ENCODE measurements at regions not wholly inside any gene's neighbourhood (a gene's known extent, or its start where the extent isn't known, plus 50 kb on each side); places are given as distances from the start of the nearest gene placed in this dataset.

GRCh38 chr6:146887447-146888077 is 288.8 kb downstream of the ADGB start:
- DNase-seq = no peak

GRCh38 chr6:146889303-146889702 is 290.5 kb downstream of the ADGB start:
- no peak for DNase-seq

GRCh38 chr6:146890172-146890571 is 291.4 kb downstream of the ADGB start:
- DNase-seq = no peak

GRCh38 chr6:146890644-146891434 is 292.1 kb downstream of the ADGB start:
- no peak for DNase-seq

- DNase-seq = no peak
These were observed 293.0 kb downstream of the ADGB start for GRCh38 chr6:146891615-146892265.

GRCh38 chr6:146892283-146892612 is 293.5 kb downstream of the ADGB start:
- no peak for DNase-seq

- no peak for DNase-seq
These were observed 294.0 kb downstream of the ADGB start for GRCh38 chr6:146892613-146893401.

- no peak for DNase-seq
These were observed 294.9 kb downstream of the ADGB start for GRCh38 chr6:146893690-146894089.

- DNase-seq = no peak
These were observed 295.9 kb downstream of the ADGB start for GRCh38 chr6:146894624-146895023.

GRCh38 chr6:146895101-146895771 is 296.5 kb downstream of the ADGB start:
- no peak for DNase-seq

- DNase-seq = no peak
These were observed 296.9 kb downstream of the ADGB start for GRCh38 chr6:146895772-146896061.

- no peak for DNase-seq
These were observed 297.5 kb downstream of the ADGB start for GRCh38 chr6:146896062-146896813.

- no peak for DNase-seq
These were observed 298.4 kb downstream of the ADGB start for GRCh38 chr6:146896960-146897701.

- no peak for DNase-seq
These were observed 299.5 kb downstream of the ADGB start for GRCh38 chr6:146898069-146898887.

GRCh38 chr6:146898888-146899227 is 300.1 kb downstream of the ADGB start:
- no peak for DNase-seq

GRCh38 chr6:146901940-146902816 is 302.0 kb upstream of the STXBP5 start:
- peak in 1 of 6 experiments; percentile 16 for DNase-seq

- no peak for DNase-seq
These were observed 301.4 kb upstream of the STXBP5 start for GRCh38 chr6:146902846-146903245.

GRCh38 chr6:146903451-146903850 is 300.8 kb upstream of the STXBP5 start:
- DNase-seq = no peak

GRCh38 chr6:146904596-146904995 is 299.6 kb upstream of the STXBP5 start:
- no peak for DNase-seq
